Neural progenitor cell (in vitro differentiated cells): ENCODE measurements at regions not wholly inside any gene's neighbourhood (a gene's known extent, or its start where the extent isn't known, plus 50 kb on each side); places are given as distances from the start of the nearest gene placed in this dataset.

Experiments
- DNase-seq: peaks from one replicate; pipeline ENCODE4 v3.0.0-alpha.2; 2016; ENCODE audit warnings: low spot score
- H2AFZ ChIP-seq: fragments of 200-600 bp; sonication (generic); replicated peaks from 2 replicates; pipeline ENCODE4 v1.6.1; 2016; ENCODE audit warnings: antibody characterized with exemption
- H3F3A ChIP-seq: fragments of 200-600 bp; sonication (generic); 2 replicates; pipeline ENCODE4 v1.6.1; 2016; ENCODE audit warnings: antibody characterized with exemption, low read depth
- H3K27ac ChIP-seq: fragments of 200-600 bp; sonication (generic); 2 replicates; pipeline ENCODE4 v1.5.1; 2016; ENCODE audit warnings: mild to moderate bottlenecking
- H3K27me3 ChIP-seq: fragments of 200-600 bp; sonication (generic); 2 replicates; pipeline ENCODE4 v1.6.1; 2016; ENCODE audit warnings: mild to moderate bottlenecking, moderate library complexity
- H3K36me3 ChIP-seq: fragments of 200-600 bp; sonication (generic); 2 replicates; pipeline ENCODE4 v1.5.1; 2016
- H3K4me1 ChIP-seq: fragments of 200-600 bp; sonication (generic); 2 replicates; pipeline ENCODE4 v1.6.1; 2016; ENCODE audit warnings: mixed run types
- H3K4me2 ChIP-seq: fragments of 200-600 bp; sonication (generic); 2 replicates; pipeline ENCODE4 v1.6.1; 2016
- H3K4me3 ChIP-seq: fragments of 200-600 bp; sonication (generic); 2 replicates; pipeline ENCODE4 v1.5.1; 2016
- H3K79me2 ChIP-seq: fragments of 200-600 bp; sonication (generic); 2 replicates; pipeline ENCODE4 v1.6.1; 2016; ENCODE audit warnings: low read depth
- H3K9ac ChIP-seq: fragments of 200-600 bp; sonication (generic); 2 replicates; pipeline ENCODE4 v1.6.1; 2016
- H3K9me3 ChIP-seq: fragments of 200-600 bp; sonication (generic); 2 replicates; pipeline ENCODE4 v1.5.1; 2016; ENCODE audit warnings: low read depth
- H4K20me1 ChIP-seq: fragments of 200-600 bp; sonication (generic); 2 replicates; pipeline ENCODE4 v1.6.1; 2016; ENCODE audit warnings: low read depth
- H3K27ac Mint-ChIP-seq: 3 replicates; pipeline ENCODE4 v1.8.0; 2021; ENCODE audit warnings: mixed read lengths
- H3K27me3 Mint-ChIP-seq: 2 replicates; pipeline ENCODE4 v1.8.0; 2022; ENCODE audit warnings: low read depth, mild to moderate bottlenecking, inconsistent platforms, moderate library complexity, mixed read lengths; ENCODE audit not compliant: insufficient read depth
- H3K36me3 Mint-ChIP-seq: 3 replicates; pipeline ENCODE4 v1.8.0; 2021; ENCODE audit warnings: mixed read lengths
- H3K4me1 Mint-ChIP-seq: 3 replicates; pipeline ENCODE4 v1.8.0; 2021; ENCODE audit warnings: mixed read lengths
- H3K4me3 Mint-ChIP-seq: 3 replicates; pipeline ENCODE4 v1.8.0; 2021; ENCODE audit warnings: mild to moderate bottlenecking, moderate library complexity, mixed read lengths
- H3K9me3 Mint-ChIP-seq: 3 replicates; pipeline ENCODE4 v1.8.0; 2020; ENCODE audit warnings: mixed read lengths
- EZH2 ChIP-seq: fragments of 200-600 bp; sonication (generic); IDR thresholded peaks from 2 replicates; pipeline ENCODE4 v1.6.1; 2017; ENCODE audit warnings: antibody characterized with exemption, mild to moderate bottlenecking, moderate library complexity
- EZH2phosphoT487 ChIP-seq: fragments of 200-600 bp; sonication (generic); IDR thresholded peaks from 2 replicates; pipeline ENCODE4 v1.6.1; 2017; ENCODE audit warnings: antibody characterized with exemption
- TF ChIP-seq, protein P1 (sequence below): fragments of 200-600 bp; sonication (generic); IDR thresholded peaks from 2 replicates; pipeline ENCODE4 v1.5.1; 2017; ENCODE audit warnings: antibody characterized with exemption, mild to moderate bottlenecking

DNA sequence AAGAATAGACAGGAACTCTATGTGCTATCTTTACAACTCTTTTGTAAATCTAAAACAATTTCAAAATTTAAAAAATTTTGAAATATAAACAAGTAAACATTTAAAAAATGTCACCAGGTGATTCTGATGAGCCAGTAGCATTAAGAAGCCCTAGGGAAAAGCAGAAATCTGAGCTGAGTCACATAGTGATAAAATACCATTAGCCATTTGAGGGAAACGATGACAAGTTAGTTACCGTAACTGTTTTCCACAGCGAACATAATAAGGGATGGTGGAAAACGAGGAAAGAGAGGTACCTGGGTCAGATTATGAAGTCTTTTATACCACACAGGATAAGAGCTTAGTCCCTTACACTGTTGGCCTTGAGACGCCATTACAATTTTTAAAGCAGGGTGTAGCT, 55.5 kb downstream of the PRR15 start:
- TF ChIP-seq EZH2phosphoT487 (no peak), EZH2 (no peak)
- TF ChIP-seq, protein P1, sequence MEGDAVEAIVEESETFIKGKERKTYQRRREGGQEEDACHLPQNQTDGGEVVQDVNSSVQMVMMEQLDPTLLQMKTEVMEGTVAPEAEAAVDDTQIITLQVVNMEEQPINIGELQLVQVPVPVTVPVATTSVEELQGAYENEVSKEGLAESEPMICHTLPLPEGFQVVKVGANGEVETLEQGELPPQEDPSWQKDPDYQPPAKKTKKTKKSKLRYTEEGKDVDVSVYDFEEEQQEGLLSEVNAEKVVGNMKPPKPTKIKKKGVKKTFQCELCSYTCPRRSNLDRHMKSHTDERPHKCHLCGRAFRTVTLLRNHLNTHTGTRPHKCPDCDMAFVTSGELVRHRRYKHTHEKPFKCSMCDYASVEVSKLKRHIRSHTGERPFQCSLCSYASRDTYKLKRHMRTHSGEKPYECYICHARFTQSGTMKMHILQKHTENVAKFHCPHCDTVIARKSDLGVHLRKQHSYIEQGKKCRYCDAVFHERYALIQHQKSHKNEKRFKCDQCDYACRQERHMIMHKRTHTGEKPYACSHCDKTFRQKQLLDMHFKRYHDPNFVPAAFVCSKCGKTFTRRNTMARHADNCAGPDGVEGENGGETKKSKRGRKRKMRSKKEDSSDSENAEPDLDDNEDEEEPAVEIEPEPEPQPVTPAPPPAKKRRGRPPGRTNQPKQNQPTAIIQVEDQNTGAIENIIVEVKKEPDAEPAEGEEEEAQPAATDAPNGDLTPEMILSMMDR, result no peak
- no peaks in the 10 kb centered on the region for H3F3A ChIP-seq
- H3K4me2 ChIP-seq, result no peak overlapping the region
- H3K27ac ChIP-seq, result no peak overlapping the region
- DNase-seq, result no peak
- no peaks in the 10 kb centered on the region for H3K79me2 ChIP-seq
- Mint-ChIP-seq H3K36me3 (peaks cover 4% of the 10 kb centered on the region), H3K4me3 (no peak overlapping the region), H3K9me3 (no peaks in the 10 kb centered on the region), H3K4me1 (peaks cover 2% of the 10 kb centered on the region), H3K27me3 (no peaks in the 10 kb centered on the region), H3K27ac (no peak overlapping the region)
- H4K20me1 ChIP-seq, result no peaks in the 10 kb centered on the region
- no peaks in the 10 kb centered on the region for H3K27me3 ChIP-seq
- H3K9ac ChIP-seq, result no peak overlapping the region
- H3K36me3 ChIP-seq, result no peaks in the 10 kb centered on the region
- H3K4me3 ChIP-seq, result no peak overlapping the region
- no peaks in the 10 kb centered on the region for H3K9me3 ChIP-seq
- H3K4me1 ChIP-seq, result peaks cover 7% of the 10 kb centered on the region
- H2AFZ ChIP-seq, result no peak overlapping the region

DNA sequence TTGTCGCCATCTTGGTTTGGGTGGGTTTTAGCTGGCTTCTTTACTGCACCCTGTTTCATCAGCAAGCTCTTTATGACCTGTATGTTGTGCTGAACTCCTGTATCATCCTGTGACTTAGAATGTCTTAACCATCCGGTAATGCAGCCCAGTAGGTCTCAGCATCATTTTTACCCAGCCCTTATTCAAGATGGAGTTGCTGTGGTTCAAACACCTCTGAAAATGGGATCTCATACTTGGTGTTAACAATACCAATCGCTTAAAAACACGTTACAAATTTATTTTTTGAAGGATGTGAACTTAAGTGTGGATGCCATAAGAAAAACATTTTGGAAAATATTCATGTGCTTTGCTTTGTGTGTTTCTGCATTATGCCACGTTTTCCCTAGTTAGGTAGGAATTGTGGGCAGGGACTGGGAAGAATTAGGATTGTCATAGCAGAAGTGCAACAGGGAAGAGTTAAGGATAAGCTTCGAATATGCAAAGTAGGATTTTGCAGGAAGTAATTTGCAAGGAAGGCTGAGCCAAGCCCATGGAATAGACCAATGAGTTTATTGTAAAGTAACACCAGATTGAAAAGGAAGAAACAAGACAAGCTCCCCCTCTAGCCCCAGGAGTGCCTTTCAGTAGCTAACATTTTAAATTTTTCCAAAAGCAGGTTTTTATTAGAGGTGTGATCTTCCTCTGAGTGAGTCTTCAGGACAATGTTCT, 56.4 kb downstream of the PRR15 start:
- H3F3A ChIP-seq, result no peaks in the 10 kb centered on the region
- H3K4me1 ChIP-seq, result peaks cover 7% of the 10 kb centered on the region
- Mint-ChIP-seq H3K9me3 (no peaks in the 10 kb centered on the region), H3K4me3 (no peak overlapping the region), H3K27ac (no peak overlapping the region), H3K27me3 (no peaks in the 10 kb centered on the region), H3K36me3 (no peaks in the 10 kb centered on the region), H3K4me1 (peaks cover 2% of the 10 kb centered on the region)
- no peaks in the 10 kb centered on the region for H3K79me2 ChIP-seq
- H3K9ac ChIP-seq, result no peak overlapping the region
- no peaks in the 10 kb centered on the region for H3K36me3 ChIP-seq
- H3K27me3 ChIP-seq, result no peaks in the 10 kb centered on the region
- H3K4me3 ChIP-seq, result no peak overlapping the region
- H3K9me3 ChIP-seq, result no peaks in the 10 kb centered on the region
- DNase-seq, result no peak
- no peak overlapping the region for H3K4me2 ChIP-seq
- TF ChIP-seq EZH2 (no peak), EZH2phosphoT487 (no peak)
- TF ChIP-seq, protein P1, result no peak
- H2AFZ ChIP-seq, result no peak overlapping the region
- no peaks in the 10 kb centered on the region for H4K20me1 ChIP-seq
- no peak overlapping the region for H3K27ac ChIP-seq

DNA sequence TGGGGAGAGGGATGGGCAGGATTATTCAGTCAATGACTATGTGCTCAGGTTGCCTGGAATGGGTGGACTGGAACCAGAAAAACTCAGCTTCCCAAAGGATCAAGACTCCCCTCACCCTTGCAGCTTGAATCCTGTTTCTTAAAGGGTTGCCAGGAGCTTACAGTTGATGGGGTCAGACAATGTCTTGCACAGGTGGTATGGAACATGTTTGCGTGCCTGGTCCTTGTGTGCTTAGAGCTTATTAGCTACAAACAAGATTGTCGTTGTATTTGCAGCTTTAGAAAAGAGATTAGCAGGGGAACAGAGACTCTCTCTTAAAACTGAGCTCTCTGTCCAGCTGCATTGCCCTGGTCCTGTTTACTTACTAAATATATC, 56.9 kb downstream of the PRR15 start:
- H3K36me3 ChIP-seq, result no peaks in the 10 kb centered on the region
- Mint-ChIP-seq H3K36me3 (no peaks in the 10 kb centered on the region), H3K4me3 (no peak overlapping the region), H3K4me1 (peaks cover 2% of the 10 kb centered on the region), H3K9me3 (no peaks in the 10 kb centered on the region), H3K27ac (no peak overlapping the region), H3K27me3 (no peaks in the 10 kb centered on the region)
- H3K27me3 ChIP-seq, result no peaks in the 10 kb centered on the region
- no peak overlapping the region for H3K9ac ChIP-seq
- H2AFZ ChIP-seq, result no peak overlapping the region
- H3K27ac ChIP-seq, result no peak overlapping the region
- H3K79me2 ChIP-seq, result no peaks in the 10 kb centered on the region
- H3K4me3 ChIP-seq, result no peak overlapping the region
- no peaks in the 10 kb centered on the region for H4K20me1 ChIP-seq
- H3F3A ChIP-seq, result no peaks in the 10 kb centered on the region
- no peaks in the 10 kb centered on the region for H3K9me3 ChIP-seq
- H3K4me2 ChIP-seq, result no peak overlapping the region
- no peak for DNase-seq
- TF ChIP-seq, protein P1, result no peak
- TF ChIP-seq EZH2, result no peak
- no peak for TF ChIP-seq EZH2phosphoT487
- H3K4me1 ChIP-seq, result peaks cover 7% of the 10 kb centered on the region
